Mesothelial cell of epicardium (in vitro differentiated cells): ENCODE measurements at regions not wholly inside any gene's neighbourhood (a gene's known extent, or its start where the extent isn't known, plus 50 kb on each side); places are given as distances from the start of the nearest gene placed in this dataset.

Experiments used
- DNase-seq, 2 experiments: peaks; one replicate each; pipeline ENCODE4 v3.0.0; 2021; ENCODE audit warnings: low spot score in 2 of 2; ENCODE audit not compliant: unreplicated experiment in 2 of 2
- H3K27ac Mint-ChIP-seq: 2 replicates; pipeline ENCODE4 v1.8.0; 2021; ENCODE audit warnings: mixed read lengths
- H3K27me3 Mint-ChIP-seq: 2 replicates; pipeline ENCODE4 v1.8.0; 2021; ENCODE audit warnings: low read depth, mixed read lengths
- H3K36me3 Mint-ChIP-seq: 2 replicates; pipeline ENCODE4 v1.8.0; 2021; ENCODE audit warnings: mixed read lengths
- H3K4me1 Mint-ChIP-seq: 2 replicates; pipeline ENCODE4 v1.8.0; 2021; ENCODE audit warnings: mixed read lengths
- H3K4me3 Mint-ChIP-seq: 2 replicates; pipeline ENCODE4 v1.8.0; 2021; ENCODE audit warnings: mild to moderate bottlenecking, moderate library complexity, mixed read lengths
- H3K9me3 Mint-ChIP-seq: 2 replicates; pipeline ENCODE4 v1.8.0; 2021; ENCODE audit warnings: mixed read lengths
- CTCF ChIP-seq: fragments of 200-600 bp; sonication (generic); IDR thresholded peaks from one replicate; pipeline ENCODE4 v1.5.0; 2021; ENCODE audit warnings: antibody characterized with exemption; ENCODE audit not compliant: unreplicated experiment

- Mint-ChIP-seq H3K9me3 (no peaks in the 10 kb centered on the region), H3K4me1 (peaks cover 19% of the 10 kb centered on the region), H3K36me3 (no peaks in the 10 kb centered on the region), H3K27me3 (peaks cover 10% of the 10 kb centered on the region), H3K27ac (no peak overlapping the region), H3K4me3 (no peak overlapping the region)
- DNase-seq = no peak
- no peak for TF ChIP-seq CTCF
Observed at GRCh38 chr21:35833388-35833787, 226.9 kb downstream of the SETD4 start.

GRCh38 chr21:35831230-35831629 is 229.1 kb downstream of the SETD4 start:
- H3K9me3 Mint-ChIP-seq = no peaks in the 10 kb centered on the region
- H3K36me3 Mint-ChIP-seq = no peaks in the 10 kb centered on the region
- peaks cover 15% of the 10 kb centered on the region for H3K4me1 Mint-ChIP-seq
- H3K27ac Mint-ChIP-seq = no peak overlapping the region
- DNase-seq = no peak
- TF ChIP-seq CTCF = no peak
- peaks cover 10% of the 10 kb centered on the region for H3K27me3 Mint-ChIP-seq
- H3K4me3 Mint-ChIP-seq = no peak overlapping the region

GRCh38 chr21:35829067-35829466 is 231.3 kb downstream of the SETD4 start:
- Mint-ChIP-seq H3K36me3 (no peaks in the 10 kb centered on the region), H3K4me1 (peaks cover 14% of the 10 kb centered on the region), H3K4me3 (no peak overlapping the region), H3K27me3 (peaks cover 10% of the 10 kb centered on the region), H3K9me3 (peaks cover 2% of the 10 kb centered on the region), H3K27ac (no peak overlapping the region)
- no peak for DNase-seq
- no peak for TF ChIP-seq CTCF

- Mint-ChIP-seq H3K9me3 (peaks cover 5% of the 10 kb centered on the region), H3K27ac (no peak overlapping the region), H3K27me3 (peaks cover 10% of the 10 kb centered on the region), H3K36me3 (no peaks in the 10 kb centered on the region), H3K4me1 (peaks cover 12% of the 10 kb centered on the region), H3K4me3 (no peak overlapping the region)
- DNase-seq = no peak
- TF ChIP-seq CTCF = no peak
Observed at GRCh38 chr21:35828161-35828560, 232.2 kb downstream of the SETD4 start.

GRCh38 chr21:35827004-35827403 is 233.3 kb downstream of the SETD4 start:
- TF ChIP-seq CTCF = no peak
- H3K9me3 Mint-ChIP-seq = peaks cover 5% of the 10 kb centered on the region
- H3K4me3 Mint-ChIP-seq = no peak overlapping the region
- H3K4me1 Mint-ChIP-seq = peaks cover 12% of the 10 kb centered on the region
- peaks cover 9% of the 10 kb centered on the region for H3K27me3 Mint-ChIP-seq
- no peak for DNase-seq
- no peaks in the 10 kb centered on the region for H3K36me3 Mint-ChIP-seq
- H3K27ac Mint-ChIP-seq = no peak overlapping the region
